ENCODE measurements at regions not wholly inside any gene's neighbourhood (a gene's known extent, or its start where the extent isn't known, plus 50 kb on each side); places are given as distances from the start of the nearest gene placed in this dataset.

- Histone ChIP-seq H3K4me1 (ENCODE audit: control insufficient read depth in 2 of 2, insufficient read depth in 2 of 2, low read length in 2 of 2) (peaks cover 63 to 80% of the 10 kb centered on the region in 2 donors), H3K4me3 (ENCODE audit: low read length in 2 of 2) (no peak overlapping the region), H3K27ac (ENCODE audit: low read depth in 2 of 2, low read length in 2 of 2) (peak overlapping the region; percentile 84 to 88), H3K9ac (ENCODE audit: low read depth in 1 of 2, low read length in 2 of 2) (peak overlapping the region; percentile 1 to 30), H3K36me3 (ENCODE audit: control insufficient read depth in 2 of 2, insufficient read depth in 2 of 2, low read length in 2 of 2) (peaks cover 18 to 21% of the 10 kb centered on the region in 2 donors), H3K27me3 (ENCODE audit: control insufficient read depth in 2 of 2, insufficient read depth in 2 of 2, low read length in 2 of 2) (no peaks in the 10 kb centered on the region), H3K9me3 (ENCODE audit: control insufficient read depth in 2 of 2, low read length in 2 of 2) (no peaks in the 10 kb centered on the region)
These were observed 50.4 kb upstream of the STXBP1 start for GRCh38 chr9:127561491-127562278.
